Activated CD4-positive, alpha-beta T cell treated with anti-CD3 and anti-CD28 coated beads for 36 hours (primary cell): ENCODE measurements at regions not wholly inside any gene's neighbourhood (a gene's known extent, or its start where the extent isn't known, plus 50 kb on each side); places are given as distances from the start of the nearest gene placed in this dataset.

ENCODE experiments used
- ATAC-seq: fragments of 200-7000 bp; cut with Tn5 transposase; one replicate; pipeline ENCODE4 v1.10.0; 2021; ENCODE audit warnings: mild to moderate bottlenecking, moderate library complexity
- CTCF ChIA-PET: fragments of 350-600 bp; sonication (Branson Sonifier 250); formaldehyde crosslinking; loops from one replicate; lab custom pipeline; 2021; ENCODE audit warnings: antibody characterized with exemption; lab: Charles Lee
- POLR2A ChIA-PET: fragments of 350-600 bp; sonication (Branson Sonifier 250); formaldehyde crosslinking; loops from one replicate; lab custom pipeline; 2021; ENCODE audit warnings: antibody characterized with exemption, inconsistent platforms; lab: Charles Lee
- DNase-seq: peaks from one replicate; pipeline ENCODE4 v3.0.0-alpha.2; 2020
- H3K27ac Mint-ChIP-seq: one replicate; pipeline ENCODE4 v1.8.0; 2021; ENCODE audit warnings: mixed read lengths
- H3K27me3 Mint-ChIP-seq: one replicate; pipeline ENCODE4 v1.8.0; 2021; ENCODE audit warnings: mixed read lengths
- H3K36me3 Mint-ChIP-seq: one replicate; pipeline ENCODE4 v1.8.0; 2021; ENCODE audit warnings: low read depth, mixed read lengths
- H3K4me1 Mint-ChIP-seq: one replicate; pipeline ENCODE4 v1.8.0; 2021; ENCODE audit warnings: mixed read lengths
- H3K4me3 Mint-ChIP-seq: one replicate; pipeline ENCODE4 v1.8.0; 2021; ENCODE audit warnings: mild to moderate bottlenecking, moderate library complexity, mixed read lengths
- H3K9me3 Mint-ChIP-seq: one replicate; pipeline ENCODE4 v1.8.0; 2021; ENCODE audit warnings: low read depth, mixed read lengths
- intact Hi-C, 2 experiments: fragments of 100-400 bp; cut with DNase I in 1 of 2; cut with micrococcal nuclease in 1 of 2; formaldehyde crosslinking; loops; one replicate each; pipeline versions ENCODE4 v1.14.2 to v1.15.1; 2022 to 2024; cut with DNase I, micrococcal nuclease

DNA sequence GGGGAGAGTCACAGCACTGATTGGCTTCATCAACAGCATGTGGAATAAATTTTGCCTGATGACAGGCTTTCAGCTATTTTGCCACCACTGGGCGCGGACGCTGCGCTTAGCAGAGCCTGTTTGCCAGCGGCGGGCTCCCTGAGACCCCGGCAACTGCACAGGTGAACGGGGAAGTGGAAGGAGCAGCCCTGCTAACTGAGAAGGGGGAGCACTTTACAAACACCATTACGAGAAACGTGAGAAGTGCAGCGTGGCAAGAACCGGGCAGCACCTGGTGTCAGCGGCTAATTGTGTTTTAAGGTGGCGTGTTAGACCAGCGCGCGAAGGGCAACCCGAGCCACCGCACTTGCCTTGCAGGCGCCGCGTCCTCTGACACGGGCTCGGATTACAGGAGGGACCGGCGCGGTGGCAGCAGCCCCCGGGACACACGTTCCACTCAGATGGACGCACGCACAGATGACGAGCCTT, 307.8 kb upstream of the ARRDC4 start:
- H3K36me3 Mint-ChIP-seq = no peaks in the 10 kb centered on the region
- H3K4me1 Mint-ChIP-seq = no peaks in the 10 kb centered on the region
- no peak for ATAC-seq
- peaks cover 12% of the 10 kb centered on the region for H3K27me3 Mint-ChIP-seq
- ChIA-PET CTCF (no interaction called here), POLR2A (no interaction called here)
- H3K9me3 Mint-ChIP-seq = peaks cover 3% of the 10 kb centered on the region
- intact Hi-C loops = no loop called here
- no peak overlapping the region for H3K27ac Mint-ChIP-seq
- DNase-seq = no peak
- no peak overlapping the region for H3K4me3 Mint-ChIP-seq

DNA sequence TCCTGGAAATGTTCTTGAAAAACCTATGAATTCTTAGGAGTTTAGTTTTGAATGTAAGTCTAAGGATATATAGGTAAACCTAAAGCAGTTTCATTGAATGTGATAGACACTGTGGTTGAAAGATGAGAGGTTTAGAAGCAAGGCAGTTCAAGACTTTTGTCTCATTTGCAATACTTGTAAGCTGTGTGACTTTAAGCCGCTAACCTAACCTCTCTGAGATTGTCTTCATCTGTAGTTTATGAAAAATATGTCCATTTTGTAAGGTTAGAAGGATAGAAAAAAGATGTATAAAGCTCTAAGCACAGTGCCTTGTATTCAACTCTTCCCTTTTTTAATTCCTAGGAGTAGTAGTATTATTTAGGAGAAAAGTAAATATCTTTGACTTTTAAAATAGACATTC, 306.6 kb upstream of the ARRDC4 start:
- Mint-ChIP-seq H3K36me3 (no peaks in the 10 kb centered on the region), H3K4me3 (no peak overlapping the region), H3K27me3 (peaks cover 12% of the 10 kb centered on the region), H3K4me1 (no peaks in the 10 kb centered on the region), H3K9me3 (peaks cover 3% of the 10 kb centered on the region), H3K27ac (no peak overlapping the region)
- ChIA-PET POLR2A (no interaction called here), CTCF (no interaction called here)
- no peak for DNase-seq
- ATAC-seq = no peak
- intact Hi-C loops = no loop called here

DNA sequence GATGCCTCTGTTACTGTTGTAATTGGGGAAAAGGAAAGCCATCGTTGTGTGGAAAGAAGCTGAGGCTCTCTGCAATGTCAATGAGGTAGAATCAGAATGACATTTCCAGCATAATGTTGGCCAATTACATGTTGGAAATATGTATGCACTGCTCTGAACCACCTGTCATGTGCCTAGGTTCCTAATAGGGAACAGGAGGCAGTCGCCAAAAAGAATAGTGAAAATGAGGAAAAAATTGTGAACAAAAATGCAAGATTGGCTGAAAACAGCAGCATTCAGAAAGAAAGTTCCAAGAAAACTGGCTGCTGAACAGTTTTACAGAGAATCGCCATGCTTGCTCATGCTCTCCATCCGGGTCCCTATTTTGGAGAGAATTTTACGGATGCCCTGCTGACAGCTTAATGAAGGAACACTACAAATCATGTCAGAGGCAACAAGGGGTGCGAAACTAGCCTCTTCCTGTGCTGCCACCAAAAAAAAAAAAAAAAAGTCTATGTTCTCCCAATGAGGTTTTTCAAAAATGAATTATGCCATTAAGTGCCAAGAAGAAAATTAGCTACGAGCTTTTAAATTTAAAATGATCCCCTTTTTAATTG, 305.9 kb upstream of the ARRDC4 start:
- ATAC-seq = no peak
- intact Hi-C loops = no loop called here
- peaks cover 3% of the 10 kb centered on the region for H3K9me3 Mint-ChIP-seq
- no peaks in the 10 kb centered on the region for H3K36me3 Mint-ChIP-seq
- H3K27me3 Mint-ChIP-seq = peaks cover 12% of the 10 kb centered on the region
- CTCF ChIA-PET = no interaction called here
- no peak for DNase-seq
- H3K4me1 Mint-ChIP-seq = no peaks in the 10 kb centered on the region
- POLR2A ChIA-PET = no interaction called here
- no peak overlapping the region for H3K4me3 Mint-ChIP-seq
- H3K27ac Mint-ChIP-seq = no peak overlapping the region

DNA sequence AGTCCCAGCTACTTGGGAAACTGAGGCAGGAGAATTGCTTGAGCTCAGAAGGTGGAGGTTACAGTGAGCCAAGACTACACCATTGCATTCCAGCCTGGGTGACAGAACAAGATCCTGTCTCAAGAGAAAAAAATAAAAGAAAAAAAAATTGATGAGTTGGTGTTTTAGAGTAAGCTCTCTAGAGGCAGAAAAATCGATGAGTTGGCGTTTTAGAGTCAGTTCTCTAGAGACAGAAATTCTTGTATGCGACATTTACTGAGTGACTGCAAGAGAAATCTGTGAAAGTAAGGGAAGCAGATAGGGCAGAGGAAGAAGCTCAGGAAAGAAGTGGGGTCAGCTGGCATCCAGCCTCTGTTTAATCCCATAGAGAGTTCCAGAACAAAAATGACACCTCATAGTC, 298.7 kb upstream of the ARRDC4 start:
- Mint-ChIP-seq H3K9me3 (peaks cover 6% of the 10 kb centered on the region), H3K27me3 (no peaks in the 10 kb centered on the region), H3K36me3 (no peaks in the 10 kb centered on the region), H3K4me3 (no peak overlapping the region), H3K27ac (no peak overlapping the region), H3K4me1 (no peaks in the 10 kb centered on the region)
- no peak for DNase-seq
- CTCF ChIA-PET = interaction anchor here (0.6 to 0.9 kb wide), 2 partner anchors 15 to 341 kb away, joined by 3 read pairs; no protein-coding TSS in a partner anchor
- intact Hi-C loops = no loop called here
- ATAC-seq = no peak
- POLR2A ChIA-PET = no interaction called here

DNA sequence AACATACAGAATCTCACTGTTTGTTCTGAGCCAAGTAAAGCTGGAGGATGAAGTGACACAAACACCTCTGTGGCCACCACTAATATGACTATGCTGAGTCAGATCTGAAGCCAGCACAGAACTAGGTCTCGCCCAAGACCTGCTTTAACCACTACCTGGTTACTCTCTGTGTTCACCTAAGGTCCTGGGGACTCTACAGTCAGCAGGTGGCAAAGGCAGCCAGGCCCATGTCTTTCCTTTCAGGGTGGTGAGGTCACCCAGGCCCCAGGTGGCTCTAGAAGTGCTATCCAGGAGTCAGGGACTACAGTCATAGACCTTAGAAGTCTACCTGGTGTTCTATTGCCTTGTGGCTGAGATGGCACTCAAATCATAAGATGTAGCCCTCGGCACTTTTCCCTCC, 287.9 kb upstream of the ARRDC4 start:
- Mint-ChIP-seq H3K4me1 (no peaks in the 10 kb centered on the region), H3K9me3 (peaks cover 4% of the 10 kb centered on the region), H3K27me3 (no peaks in the 10 kb centered on the region), H3K36me3 (no peaks in the 10 kb centered on the region), H3K4me3 (no peak overlapping the region), H3K27ac (no peak overlapping the region)
- CTCF ChIA-PET = no interaction called here
- POLR2A ChIA-PET = no interaction called here
- intact Hi-C loops = no loop called here
- DNase-seq = no peak
- no peak for ATAC-seq

DNA sequence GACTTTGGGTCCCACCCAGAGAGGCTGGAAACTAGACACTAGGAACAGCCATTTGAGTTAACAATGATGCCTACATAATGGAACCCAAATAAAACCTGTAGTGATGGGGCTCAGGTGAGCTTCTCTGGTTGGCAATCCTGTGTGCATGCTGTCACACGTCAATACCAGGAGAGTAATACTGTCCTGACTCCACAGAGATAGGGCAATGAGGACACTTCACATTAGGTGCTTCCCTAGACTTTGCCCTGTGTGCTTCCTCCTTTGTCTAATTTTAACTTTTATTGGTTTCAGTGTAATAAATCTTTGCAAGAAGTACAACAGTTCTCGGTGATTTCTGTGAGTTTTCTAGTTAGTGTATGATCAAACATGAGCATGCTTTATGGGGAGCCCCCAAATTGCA, 281.8 kb upstream of the ARRDC4 start:
- Mint-ChIP-seq H3K4me1 (no peaks in the 10 kb centered on the region), H3K9me3 (no peaks in the 10 kb centered on the region), H3K27ac (no peak overlapping the region), H3K36me3 (no peaks in the 10 kb centered on the region), H3K4me3 (no peak overlapping the region), H3K27me3 (no peaks in the 10 kb centered on the region)
- CTCF ChIA-PET = no interaction called here
- POLR2A ChIA-PET = no interaction called here
- ATAC-seq = no peak
- intact Hi-C loops = no loop called here
- no peak for DNase-seq

DNA sequence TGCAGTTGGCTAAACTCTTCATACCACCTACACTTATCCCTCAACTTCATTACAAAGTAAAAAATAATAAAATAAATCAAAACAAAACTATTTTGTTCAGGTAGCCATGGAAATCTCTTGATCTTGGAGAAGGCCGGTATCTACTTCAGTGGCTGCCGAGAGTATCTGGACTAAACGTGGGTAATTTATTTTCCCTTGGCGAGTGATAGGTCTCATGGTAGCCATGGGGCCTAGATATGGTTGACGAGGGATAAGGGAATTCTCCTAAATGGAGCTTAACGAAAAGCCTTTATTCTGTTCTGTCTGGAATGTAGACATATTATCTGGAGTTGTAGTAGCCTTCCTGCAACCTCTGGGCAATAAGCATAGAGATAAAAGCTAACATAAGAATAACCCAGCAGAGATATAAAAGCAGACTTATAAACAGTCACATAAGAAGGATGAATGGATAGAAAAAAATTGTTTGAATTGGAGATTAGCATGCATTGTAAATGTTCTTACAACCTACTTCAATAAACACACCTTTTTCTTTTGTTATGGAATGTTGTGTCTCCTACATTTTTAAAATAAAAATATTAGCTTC, 281.3 kb upstream of the ARRDC4 start:
- Mint-ChIP-seq H3K36me3 (no peaks in the 10 kb centered on the region), H3K27ac (no peak overlapping the region), H3K4me3 (no peak overlapping the region), H3K27me3 (no peaks in the 10 kb centered on the region), H3K4me1 (peaks cover 3% of the 10 kb centered on the region), H3K9me3 (no peaks in the 10 kb centered on the region)
- POLR2A ChIA-PET = no interaction called here
- CTCF ChIA-PET = no interaction called here
- DNase-seq (no peak), ATAC-seq (no peak)
- intact Hi-C loops = no loop called here

DNA sequence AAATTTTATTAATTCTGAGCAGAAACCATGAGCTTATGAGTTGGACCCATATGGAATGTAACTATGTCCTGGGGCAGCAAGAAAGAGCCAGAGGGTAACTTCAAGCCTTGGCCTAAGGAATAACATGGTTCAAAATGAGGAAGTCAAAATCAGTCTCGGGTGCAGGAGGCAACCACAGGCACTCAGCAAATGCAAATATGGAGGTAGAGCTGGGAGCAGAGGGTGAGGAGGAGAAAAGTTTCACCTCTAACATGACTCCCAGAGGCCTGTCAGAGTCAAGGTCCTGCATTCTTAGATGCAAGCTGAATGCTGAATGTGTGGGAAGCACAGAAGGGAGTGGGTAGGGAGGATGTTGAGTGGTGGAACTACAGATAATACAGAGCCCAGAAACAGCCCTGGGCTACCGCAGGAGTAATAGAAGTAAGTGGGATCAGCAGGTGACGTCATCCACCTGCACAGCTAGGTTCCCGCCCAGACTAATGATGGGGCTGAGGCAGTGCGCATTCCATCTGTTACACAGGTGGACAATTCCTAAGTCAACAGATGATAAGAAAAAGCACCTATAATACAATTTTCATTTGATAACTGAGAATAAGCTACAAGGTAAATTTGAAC, 279.8 kb upstream of the ARRDC4 start:
- Mint-ChIP-seq H3K27me3 (no peaks in the 10 kb centered on the region), H3K9me3 (no peaks in the 10 kb centered on the region), H3K4me3 (no peak overlapping the region), H3K27ac (no peak overlapping the region), H3K36me3 (no peaks in the 10 kb centered on the region), H3K4me1 (peaks cover 4% of the 10 kb centered on the region)
- DNase-seq = no peak
- CTCF ChIA-PET = no interaction called here
- intact Hi-C loops = no loop called here
- POLR2A ChIA-PET = no interaction called here
- no peak for ATAC-seq

DNA sequence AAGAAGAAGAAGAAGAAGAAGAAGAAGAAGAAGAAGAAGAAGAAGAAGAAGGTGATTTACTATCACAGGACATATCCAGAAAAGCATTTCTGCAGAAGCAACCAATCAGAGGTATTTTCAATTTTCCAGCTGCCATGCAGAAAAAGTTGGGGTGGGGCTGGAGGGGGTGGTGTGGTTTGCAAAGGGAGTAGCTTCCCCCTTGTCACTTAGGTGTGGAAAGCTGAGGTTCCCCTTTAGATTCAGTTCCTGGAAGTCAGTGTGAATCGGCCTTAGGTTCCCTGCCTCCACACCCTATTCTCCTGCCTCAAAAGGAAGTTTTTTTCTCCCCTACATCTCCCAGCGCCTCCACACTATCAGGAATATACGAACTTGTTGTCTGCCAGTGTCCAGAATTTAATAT, 276.7 kb upstream of the ARRDC4 start:
- no peak overlapping the region for H3K27ac Mint-ChIP-seq
- H3K27me3 Mint-ChIP-seq = no peaks in the 10 kb centered on the region
- H3K4me1 Mint-ChIP-seq = peaks cover 4% of the 10 kb centered on the region
- intact Hi-C loops = no loop called here
- DNase-seq (no peak), ATAC-seq (no peak)
- H3K4me3 Mint-ChIP-seq = no peak overlapping the region
- ChIA-PET POLR2A (no interaction called here), CTCF (interaction anchor here (0.6 to 1.2 kb wide), 2 partner anchors 53 to 404 kb away, joined by 3 to 4 read pairs; no protein-coding TSS in a partner anchor)
- no peaks in the 10 kb centered on the region for H3K36me3 Mint-ChIP-seq
- H3K9me3 Mint-ChIP-seq = no peaks in the 10 kb centered on the region

DNA sequence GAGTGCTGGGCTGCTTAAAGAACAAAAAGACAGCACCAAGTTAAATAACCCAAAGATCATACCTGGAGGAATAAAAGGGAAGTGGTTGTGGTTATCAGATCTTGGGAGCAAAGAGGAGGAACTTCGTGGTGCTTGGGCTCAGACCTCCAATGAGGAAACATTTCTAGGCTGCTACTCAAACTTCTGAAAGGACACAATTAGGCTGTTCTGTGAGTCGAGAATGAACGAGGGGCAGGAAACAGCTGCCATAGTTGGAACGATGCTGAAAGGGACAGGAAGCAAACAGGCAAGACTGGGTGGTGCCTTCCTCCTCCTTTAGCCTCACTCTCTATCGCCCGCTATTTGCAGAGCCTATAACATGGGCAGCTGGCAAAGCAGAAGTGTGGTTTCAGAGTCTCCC, 276.3 kb upstream of the ARRDC4 start:
- intact Hi-C loops = no loop called here
- H3K4me3 Mint-ChIP-seq = no peak overlapping the region
- POLR2A ChIA-PET = no interaction called here
- no peak for ATAC-seq
- H3K27me3 Mint-ChIP-seq = no peaks in the 10 kb centered on the region
- DNase-seq = no peak
- H3K36me3 Mint-ChIP-seq = no peaks in the 10 kb centered on the region
- CTCF ChIA-PET = interaction anchor here (0.8 to 1.2 kb wide), 3 partner anchors 8 to 556 kb away, joined by 3 to 4 read pairs (median 3); no protein-coding TSS in a partner anchor
- H3K4me1 Mint-ChIP-seq = peaks cover 4% of the 10 kb centered on the region
- H3K27ac Mint-ChIP-seq = no peak overlapping the region
- no peaks in the 10 kb centered on the region for H3K9me3 Mint-ChIP-seq

DNA sequence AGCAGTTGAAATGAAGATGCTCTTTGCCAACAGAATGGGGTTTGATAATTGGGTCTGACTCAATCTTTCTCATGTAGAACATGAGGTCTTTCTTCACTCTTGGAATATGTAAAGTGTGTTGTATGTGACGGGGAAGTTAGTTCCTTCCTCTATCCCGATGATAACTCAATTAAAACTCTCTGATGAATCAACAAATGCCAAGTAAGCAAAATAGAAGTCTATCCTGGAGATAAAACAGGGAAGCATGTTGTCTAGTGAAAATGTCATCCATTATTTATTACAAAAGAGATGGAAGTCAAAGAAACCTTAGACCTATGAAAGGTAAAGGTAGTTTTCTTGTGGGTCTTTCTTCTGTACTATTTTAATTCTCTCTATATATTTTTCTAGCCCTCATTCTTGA, 274.2 kb upstream of the ARRDC4 start:
- H3K27me3 Mint-ChIP-seq = no peaks in the 10 kb centered on the region
- DNase-seq = no peak
- no peak overlapping the region for H3K4me3 Mint-ChIP-seq
- no peak overlapping the region for H3K27ac Mint-ChIP-seq
- CTCF ChIA-PET = no interaction called here
- POLR2A ChIA-PET = no interaction called here
- no peak for ATAC-seq
- peaks cover 4% of the 10 kb centered on the region for H3K4me1 Mint-ChIP-seq
- intact Hi-C loops = no loop called here
- H3K9me3 Mint-ChIP-seq = no peaks in the 10 kb centered on the region
- H3K36me3 Mint-ChIP-seq = no peaks in the 10 kb centered on the region

DNA sequence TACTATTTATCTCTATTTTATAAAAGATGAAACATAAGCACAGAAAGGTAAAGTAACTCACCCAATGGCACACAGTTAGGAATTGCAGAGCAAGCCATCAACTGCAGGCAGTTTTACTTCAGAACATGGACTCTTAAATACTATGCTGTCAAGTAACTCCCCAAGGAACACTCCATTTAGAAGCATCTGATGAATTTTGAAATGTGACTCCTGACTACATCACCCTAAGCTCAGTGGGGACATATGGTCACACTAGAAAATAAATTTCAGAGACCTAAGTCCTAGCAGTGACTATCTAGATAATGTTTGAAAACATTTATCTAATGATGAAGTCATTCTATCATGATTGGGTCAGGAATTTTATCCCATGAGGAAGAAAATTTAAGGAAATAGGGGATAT, 272.8 kb upstream of the ARRDC4 start:
- DNase-seq (no peak), ATAC-seq (no peak)
- intact Hi-C loops = no loop called here
- Mint-ChIP-seq H3K4me3 (no peak overlapping the region), H3K4me1 (peaks cover 4% of the 10 kb centered on the region), H3K9me3 (no peaks in the 10 kb centered on the region), H3K27ac (no peak overlapping the region), H3K27me3 (no peaks in the 10 kb centered on the region), H3K36me3 (no peaks in the 10 kb centered on the region)
- ChIA-PET CTCF (no interaction called here), POLR2A (no interaction called here)
